NCI-H2171 treated with DMSO at 0.1 percent for 48 hours (cell line): ENCODE measurements at regions not wholly inside any gene's neighbourhood (a gene's known extent, or its start where the extent isn't known, plus 50 kb on each side); places are given as distances from the start of the nearest gene placed in this dataset.

Experiments
- DNase-seq: peaks from one replicate; lab custom pipeline; 2025; lab: John Stamatoyannopoulos, UW

GRCh38 chr2:187274146-187274545 is 173.9 kb downstream of the CALCRL start:
- no peak for DNase-seq

DNA sequence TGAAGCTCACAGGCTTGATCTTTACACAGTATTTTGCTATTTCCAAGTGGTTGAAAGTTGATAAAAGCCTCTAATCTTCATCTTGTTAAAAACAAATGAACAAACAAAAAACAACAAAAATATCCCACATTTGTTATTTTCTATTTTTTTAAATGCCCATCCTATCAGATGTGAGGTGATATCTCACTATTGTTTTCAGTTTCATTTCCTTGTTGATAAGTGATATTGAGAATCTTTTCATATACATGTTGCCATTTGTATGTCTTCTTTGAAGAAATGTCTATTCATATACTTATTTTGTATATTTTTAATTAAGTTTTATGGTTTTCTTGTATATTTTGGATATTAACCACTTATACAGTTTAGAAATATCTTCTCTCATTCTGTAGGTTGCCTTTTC is 175.8 kb downstream of the CALCRL start:
- DNase-seq, result no peak

DNA sequence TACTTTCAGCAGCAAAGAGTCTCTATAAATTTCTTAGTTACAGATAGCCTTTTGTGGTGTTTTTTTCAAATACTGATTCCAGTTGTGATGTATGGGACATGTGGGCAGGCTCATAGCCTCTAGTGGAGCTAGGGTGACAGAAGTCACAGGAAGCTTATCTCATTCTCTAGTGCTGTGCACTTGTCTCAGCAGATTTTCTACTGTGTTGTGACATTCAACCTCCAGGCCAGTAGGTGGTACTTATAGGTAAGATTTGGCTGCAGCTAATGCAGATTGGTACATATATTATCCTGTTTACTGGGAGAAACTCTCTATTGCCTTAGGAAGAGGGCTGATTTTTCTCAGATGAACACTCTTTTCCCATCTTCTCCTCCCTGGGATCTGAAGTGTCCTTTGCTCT is 176.2 kb downstream of the CALCRL start:
- no peak for DNase-seq

DNA sequence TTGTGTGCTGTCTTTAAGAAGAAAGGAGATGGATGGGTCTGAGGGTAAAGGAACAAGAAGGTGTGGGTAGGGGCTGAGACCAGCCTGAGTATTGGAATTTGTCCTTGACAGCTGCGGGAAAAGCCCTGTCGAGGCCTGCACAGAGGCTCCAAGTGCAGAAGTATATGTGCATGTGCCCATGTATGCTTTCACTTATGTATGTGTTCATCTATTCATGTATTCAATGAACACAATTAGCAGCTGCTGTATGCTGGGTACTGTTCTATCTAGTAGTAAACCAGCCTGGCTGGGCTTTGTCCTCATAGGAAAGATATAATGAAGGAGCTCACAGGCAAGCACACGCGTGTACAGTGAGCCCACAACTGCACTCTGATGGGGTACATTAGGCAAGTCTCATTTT is 181.4 kb downstream of the CALCRL start:
- DNase-seq, result no peak

- no peak for DNase-seq
Observed at GRCh38 chr2:187266147-187266546, 181.9 kb downstream of the CALCRL start.

DNA sequence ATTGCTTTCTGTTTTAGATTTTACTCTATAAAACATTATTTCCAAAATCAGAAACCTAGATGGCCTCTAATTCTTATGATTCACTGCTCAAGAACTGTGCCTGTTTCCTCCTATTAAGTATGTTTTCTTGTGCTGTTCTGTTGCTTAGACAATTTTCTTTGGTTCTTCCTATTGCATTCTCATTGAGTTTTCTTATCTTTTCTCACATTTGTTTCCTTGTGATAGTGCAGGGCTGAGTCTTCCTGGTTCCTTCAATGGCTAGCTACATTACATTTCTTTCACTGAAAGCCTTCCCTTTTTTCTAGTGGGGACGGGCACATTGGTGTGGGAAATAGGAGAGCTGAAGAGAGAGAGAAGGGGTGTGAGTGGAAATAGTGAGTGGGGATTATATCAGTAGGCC is 183.4 kb downstream of the CALCRL start:
- DNase-seq, result no peak

DNA sequence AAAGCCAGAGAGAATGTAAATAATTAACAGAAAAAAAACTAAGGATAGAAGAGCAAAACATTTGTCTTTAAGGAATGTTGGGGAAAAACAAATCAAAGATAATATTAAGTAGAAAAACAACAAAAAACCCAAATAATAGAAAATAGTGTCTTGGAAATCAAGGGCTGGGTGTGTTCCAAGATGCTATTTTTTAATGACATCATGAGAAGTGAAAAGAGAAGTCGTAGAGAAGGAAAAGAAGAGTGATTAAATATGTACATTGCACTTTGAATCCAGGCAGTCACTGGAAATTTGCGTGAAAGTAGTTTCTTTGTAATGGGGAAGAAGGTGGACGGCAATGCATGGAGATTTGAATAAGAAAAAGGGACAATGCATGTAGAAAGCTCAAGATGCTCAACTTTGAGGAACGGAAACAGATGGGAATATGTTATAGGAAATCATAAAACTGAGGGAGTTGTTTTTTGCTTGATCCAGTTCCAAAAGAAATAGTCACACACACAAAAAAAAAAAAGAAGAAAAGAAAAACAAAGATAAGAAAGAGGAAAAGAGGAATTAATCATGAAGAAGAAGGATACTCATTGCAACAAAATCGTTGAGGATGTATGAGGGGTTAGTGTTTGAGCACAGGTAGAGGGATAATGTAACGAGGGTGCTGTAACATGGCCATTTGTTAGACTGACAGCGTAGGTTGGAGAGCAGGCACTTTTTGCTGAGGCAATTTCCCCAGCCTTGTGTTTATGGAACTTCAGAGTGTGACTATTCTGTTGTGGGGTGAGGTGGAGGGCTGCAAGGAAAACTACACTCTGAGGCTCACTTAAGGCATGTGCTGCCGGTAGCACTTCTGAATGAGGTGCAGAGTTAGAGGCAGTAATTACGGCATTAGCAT is 184.1 kb downstream of the CALCRL start:
- DNase-seq, result no peak

DNA sequence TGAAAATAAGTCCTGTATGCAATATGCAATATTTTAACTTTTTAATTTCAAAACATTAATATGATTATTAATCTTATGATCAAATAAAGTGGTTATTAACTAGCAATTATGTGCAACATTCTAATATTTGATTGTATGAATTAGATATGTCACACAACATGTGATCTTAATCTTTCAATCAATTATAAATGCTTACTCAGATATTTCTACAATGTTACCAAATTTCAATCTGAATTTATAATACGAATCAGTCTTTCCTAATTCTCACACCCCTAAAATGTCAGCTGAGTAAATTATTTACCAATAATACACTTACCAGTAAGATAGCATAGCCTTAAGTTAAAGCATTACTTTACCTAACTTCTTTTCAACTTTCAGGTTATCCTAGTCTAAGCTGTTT is 186.3 kb downstream of the CALCRL start:
- no peak for DNase-seq

GRCh38 chr2:187252063-187252462 is 196.0 kb downstream of the CALCRL start:
- DNase-seq, result no peak

GRCh38 chr2:187250137-187250536 is 197.9 kb downstream of the CALCRL start:
- no peak for DNase-seq

- no peak for DNase-seq
Observed at GRCh38 chr2:187233811-187234210, 214.2 kb downstream of the CALCRL start.

DNA sequence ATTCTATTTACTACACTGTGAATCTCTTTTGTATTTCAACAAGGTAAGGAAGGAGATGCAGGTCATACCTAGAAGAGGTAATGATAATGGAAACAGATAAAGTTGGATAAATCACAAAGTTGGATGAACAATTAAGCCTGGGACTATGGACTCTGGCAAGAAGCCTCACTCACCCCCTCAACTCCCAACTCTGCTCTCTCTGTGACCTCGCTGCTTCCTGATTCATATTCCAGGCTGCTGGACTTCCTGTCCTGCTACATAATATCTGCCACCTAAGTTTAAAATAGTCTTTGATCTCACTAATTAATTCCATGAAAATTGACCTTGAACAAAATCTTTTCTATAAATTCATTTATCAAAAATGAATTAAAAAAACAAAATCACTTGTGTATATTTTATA is 215.3 kb downstream of the CALCRL start:
- DNase-seq, result no peak

DNA sequence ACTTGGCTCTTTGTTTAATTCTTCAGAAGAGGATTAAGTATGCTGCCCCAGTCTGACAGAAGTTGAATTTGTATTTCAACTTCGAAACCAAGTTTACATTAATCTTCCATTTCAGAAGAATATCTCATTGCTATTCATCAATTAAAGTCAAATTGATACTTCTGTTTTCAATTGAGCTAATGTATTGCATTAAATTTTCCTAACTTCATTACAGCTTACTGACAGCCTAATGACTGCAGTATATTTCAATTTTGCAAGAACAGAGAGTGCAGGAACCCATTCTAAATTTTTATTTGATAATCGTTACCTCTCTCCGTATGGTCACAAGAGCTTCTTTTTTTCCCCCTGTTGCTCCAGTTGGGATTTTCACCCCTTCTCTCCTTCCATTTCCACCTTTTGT is 218.0 kb downstream of the CALCRL start:
- DNase-seq, result no peak

GRCh38 chr2:187228986-187229385 is 219.1 kb downstream of the CALCRL start:
- DNase-seq, result peak; percentile 33

DNA sequence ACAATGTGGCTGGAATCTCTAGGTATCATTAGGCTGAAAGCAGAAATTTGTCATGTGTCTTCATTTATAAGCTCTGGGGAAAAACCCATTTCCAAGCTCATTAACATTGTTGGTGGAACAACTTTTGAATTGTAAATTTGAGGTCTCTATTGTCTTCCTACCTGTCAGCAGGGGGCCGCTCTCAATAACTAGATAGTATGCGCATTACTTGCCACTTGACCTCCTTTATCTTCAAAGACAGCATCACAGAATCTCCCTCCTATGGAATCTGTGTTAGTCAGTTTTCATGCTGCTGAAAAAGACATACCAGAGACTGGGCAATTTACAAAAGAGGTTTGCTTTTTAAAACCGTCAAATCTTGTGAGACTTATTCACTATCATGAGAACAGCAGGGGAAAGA is 223.1 kb downstream of the CALCRL start:
- no peak for DNase-seq

DNA sequence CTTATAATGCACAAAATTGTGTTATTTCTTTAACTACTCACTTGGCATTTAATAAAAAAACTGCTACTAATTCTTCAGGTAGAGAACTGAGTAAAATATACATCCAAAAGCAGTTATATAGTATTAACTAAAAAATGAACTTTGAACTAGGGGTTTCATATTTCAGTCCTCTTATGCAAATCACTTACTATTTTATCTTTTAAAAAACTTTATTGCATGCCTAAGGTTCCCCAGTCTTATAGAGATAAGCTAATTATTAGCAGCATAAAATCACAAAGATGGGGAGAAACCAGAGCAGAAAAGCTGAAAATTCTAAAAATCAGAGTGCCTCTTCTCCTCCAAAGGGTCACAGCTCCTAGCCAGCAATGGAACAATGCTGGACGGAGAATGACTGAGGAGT is 228.0 kb downstream of the CALCRL start:
- no peak for DNase-seq

DNA sequence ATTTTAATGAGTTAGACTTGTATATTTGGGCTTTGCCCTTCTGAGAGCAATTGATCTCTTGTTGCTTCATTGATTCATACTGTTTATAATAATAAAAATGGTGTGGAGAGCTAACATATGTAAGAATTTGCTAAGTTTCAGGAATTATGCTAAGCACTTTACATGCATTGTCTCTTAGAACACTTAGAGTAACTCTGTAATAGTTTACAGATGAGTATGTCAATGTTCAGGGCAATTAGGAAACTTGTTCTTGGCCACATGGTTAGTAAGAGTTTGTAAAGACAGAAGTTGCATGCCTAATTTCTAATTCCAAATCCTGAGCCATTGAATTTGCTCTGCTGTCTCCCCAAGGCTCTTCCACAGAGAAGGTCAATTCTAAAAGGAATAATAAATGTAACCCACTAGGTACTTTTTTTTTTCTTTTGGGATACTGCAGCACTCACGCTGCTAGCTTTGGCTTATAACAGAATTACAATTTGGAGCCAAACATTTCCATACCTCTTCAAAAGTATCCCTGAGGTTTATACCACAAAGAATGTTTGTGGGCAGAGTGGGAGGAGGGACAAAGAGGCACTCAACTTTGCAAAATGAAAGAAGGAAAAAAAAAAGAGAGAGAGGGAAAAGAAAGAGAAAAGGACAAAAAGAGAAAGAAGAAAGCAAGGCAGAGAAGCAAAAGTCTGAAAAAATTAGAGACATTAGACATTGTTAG is 232.4 kb downstream of the CALCRL start:
- DNase-seq, result no peak

DNA sequence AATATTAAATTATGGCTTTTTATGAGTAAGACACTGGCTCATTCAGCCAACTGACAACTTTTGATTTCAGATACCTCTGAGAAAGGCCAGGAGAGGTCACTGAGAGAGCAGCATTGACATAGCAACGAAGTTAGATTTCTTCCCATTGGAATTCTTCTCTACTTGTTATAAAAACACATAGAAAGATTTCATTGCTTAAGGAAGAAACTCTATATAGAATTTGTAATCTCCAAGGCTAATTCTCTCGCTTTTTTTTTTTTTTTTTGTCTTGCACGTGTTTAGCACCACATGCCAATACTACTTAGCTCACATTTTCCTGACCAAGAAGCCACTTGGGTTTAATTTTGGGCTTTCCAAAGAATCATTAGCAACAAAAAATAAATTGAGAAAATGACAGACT is 233.7 kb downstream of the CALCRL start:
- no peak for DNase-seq

DNA sequence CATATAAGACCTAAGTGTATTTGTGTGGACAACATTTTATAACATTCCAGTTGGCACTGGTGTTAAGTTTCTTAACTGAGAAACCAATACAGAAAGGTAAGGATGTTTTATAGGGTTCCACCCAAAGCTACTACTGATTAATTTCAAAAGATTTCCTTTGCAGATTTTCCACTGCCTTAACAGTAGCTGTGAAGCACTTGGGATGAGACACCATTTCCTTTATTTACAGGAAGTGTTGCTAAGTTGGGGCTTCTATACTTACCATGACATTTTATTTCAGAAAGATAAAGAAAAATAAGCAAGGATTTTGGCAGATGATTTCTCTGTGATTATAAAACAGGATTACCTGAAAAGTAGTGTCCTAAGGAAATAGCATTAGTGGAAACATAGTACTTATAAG is 234.3 kb downstream of the CALCRL start:
- no peak for DNase-seq

DNA sequence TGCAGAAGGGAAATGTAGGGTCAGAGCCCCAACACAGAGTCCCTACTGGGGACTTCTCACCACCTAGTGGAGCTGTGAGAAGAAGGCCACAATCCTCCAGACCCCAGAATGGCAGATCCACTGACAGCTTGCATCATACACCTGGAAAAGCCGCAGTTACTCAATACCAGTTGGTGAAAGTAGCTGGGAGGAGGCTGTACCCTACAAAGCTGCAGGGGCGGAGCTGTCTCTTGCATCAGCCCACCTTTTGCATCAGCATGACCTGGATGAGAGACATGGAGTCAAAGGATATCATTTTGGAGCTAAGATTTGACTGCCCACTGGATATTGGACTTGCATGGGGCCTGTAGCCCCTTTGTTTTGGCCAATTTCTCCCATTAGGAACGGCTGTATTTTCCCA is 237.3 kb downstream of the CALCRL start:
- DNase-seq, result no peak

GRCh38 chr2:187208199-187208785 is 239.8 kb downstream of the CALCRL start:
- no peak for DNase-seq

- DNase-seq, result no peak
Observed at GRCh38 chr2:187207126-187207525, 240.9 kb downstream of the CALCRL start.

DNA sequence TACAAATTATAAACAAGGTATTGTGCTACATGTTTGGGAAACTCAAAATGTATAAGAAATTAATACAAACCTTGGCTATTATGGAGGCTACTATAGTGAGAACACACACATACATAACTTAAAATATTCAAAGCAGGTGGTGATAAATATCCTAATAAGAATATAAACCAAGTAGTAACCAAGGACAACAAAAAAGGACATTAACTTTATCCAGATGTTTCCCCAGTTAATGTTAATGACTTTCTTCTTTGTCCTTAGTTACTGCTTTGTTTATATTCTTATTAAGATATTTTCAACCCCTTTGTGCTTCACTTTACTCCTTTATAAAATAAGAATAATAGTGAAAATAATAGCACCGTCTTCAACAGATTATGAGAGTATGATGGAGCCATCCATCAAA is 241.6 kb downstream of the CALCRL start:
- no peak for DNase-seq
